NCI-H524 treated with DMSO at 0.1 percent for 48 hours (cell line): ENCODE measurements at regions not wholly inside any gene's neighbourhood (a gene's known extent, or its start where the extent isn't known, plus 50 kb on each side); places are given as distances from the start of the nearest gene placed in this dataset.
"Not testable (repeated sequence)": the region's sequence is repeated elsewhere in the genome, so short reads cannot be mapped to it uniquely, and the experiment has no call there.

Experiments
- DNase-seq: peaks from one replicate; lab custom pipeline; 2025; lab: John Stamatoyannopoulos, UW

DNA sequence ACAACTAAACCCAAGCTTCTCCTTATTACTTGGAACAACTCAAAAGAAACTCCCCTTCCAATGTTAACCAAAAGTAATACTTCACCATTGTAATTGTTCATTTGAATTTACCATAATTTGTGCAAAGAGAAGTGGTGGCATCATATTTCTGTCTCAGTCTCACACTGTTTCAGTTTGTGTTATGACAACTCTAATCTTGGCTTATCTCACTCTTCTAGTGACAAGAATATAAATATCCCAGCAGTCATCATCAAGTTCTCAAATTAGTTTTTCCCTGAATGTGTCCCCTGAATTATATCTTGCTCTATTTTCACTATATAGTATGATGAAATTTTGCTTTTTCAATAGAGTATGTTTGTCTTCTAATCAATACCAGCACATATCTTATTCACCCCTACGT, 681.4 kb upstream of the PRR20A start:
- no peak for DNase-seq

DNA sequence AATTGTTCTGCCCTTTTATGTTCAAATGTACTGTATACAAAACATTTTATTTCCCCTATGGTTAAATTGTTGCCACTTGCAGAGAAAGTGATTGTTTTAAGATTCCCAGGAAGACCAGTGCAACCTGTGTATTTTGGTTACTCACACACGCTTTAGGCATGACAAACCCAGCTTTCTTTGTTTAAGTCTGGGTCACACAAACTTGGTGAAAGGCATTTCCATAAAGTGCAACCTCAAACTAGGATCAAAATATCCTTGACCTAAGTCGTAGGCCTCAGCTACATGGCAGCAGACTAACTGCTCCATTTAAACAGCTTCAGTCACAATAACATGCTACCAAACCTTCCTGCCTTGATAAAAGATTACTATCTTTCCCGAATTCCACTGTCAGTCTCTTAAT, 639.0 kb upstream of the PRR20A start:
- no peak for DNase-seq

DNA sequence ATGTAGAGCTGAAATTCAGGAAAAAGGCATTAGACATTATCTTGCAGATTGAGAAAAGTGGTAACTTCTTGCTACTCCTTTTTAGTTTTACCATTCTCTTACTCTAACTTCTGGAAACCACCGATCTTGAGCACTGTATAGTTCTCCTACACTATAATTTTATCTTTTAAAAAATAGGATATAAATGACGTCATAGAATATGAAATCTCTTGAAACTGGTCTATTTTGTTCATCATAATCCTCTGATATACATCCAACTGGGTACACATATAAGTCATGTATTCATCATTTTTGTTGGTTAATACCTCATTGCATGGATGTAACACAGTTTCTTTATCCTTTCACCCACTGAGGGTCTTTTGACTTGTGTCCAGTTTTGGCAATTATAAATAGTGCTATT, 629.9 kb upstream of the PRR20A start:
- DNase-seq = no peak

DNA sequence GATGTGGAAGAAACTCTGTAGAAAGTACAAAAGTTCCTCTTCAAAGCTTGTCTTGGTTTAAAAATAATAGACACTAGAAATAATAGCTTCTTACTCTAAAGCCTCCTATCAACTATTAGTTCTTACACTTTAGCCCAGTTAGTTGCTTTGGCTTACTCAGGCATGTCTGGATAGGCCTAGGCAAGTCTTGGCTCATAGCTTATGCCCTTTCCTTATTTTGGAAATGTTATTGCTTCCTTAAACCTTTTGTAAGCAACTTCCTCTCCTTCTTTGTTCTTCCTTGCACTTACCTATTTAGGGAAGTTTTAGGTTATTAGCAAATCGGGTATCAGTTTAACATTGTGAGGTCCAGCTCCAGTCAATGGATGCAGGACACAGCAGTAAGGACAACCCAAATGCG, 628.4 kb upstream of the PRR20A start:
- DNase-seq = not testable (repeated sequence)

DNA sequence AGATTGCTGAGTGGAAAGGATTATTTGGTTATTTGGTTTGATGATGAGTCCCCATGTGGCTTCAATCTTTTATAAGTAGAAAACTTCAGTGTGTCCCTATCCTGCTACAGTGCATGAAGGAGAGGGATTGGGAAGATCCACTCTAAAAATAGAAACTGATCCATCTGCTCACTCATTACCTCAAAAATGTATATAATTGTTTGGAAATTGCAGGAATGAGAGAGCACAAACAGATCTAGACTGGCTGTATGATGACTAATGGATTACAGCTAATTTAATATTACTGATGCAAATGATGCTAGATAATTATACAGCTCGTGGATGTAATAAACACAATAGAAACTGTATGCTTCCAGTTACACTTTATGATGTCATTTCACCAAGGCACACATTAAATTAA, 625.3 kb upstream of the PRR20A start:
- DNase-seq = no peak

DNA sequence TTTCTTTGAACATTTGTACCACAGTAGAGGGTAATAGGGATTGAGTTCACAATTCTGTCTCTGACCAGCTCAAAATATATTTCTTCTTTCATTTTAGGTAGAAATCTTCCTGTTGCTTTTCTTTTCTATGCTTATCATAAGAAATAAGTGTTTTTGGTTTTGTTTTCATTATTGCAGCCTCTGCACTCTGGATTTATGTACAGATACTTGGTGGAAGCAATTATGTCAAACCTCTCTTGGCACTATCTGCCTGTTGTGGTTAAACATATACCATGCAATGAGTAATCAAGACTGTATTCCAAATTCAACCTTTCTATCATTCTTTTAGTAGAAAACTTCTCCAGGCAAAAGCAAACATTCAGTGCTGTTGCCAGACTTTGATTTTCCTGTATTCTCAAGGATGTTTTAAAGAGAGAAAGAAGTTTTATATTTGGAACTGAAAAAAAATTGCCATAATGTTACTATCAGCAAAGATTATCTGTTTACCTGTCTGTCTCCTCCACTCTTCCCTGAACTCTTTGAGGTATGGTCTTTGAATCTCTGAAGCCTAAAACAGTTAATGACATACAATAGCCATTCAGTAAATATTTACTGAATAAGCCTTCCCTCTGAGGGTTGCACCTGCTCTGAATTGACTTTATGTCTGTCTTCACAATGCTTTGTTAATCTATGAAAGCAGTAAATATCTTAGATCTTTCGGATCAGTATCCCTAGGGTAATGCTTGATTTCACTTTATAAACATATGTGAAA, 612.5 kb upstream of the PRR20A start:
- no peak for DNase-seq

DNA sequence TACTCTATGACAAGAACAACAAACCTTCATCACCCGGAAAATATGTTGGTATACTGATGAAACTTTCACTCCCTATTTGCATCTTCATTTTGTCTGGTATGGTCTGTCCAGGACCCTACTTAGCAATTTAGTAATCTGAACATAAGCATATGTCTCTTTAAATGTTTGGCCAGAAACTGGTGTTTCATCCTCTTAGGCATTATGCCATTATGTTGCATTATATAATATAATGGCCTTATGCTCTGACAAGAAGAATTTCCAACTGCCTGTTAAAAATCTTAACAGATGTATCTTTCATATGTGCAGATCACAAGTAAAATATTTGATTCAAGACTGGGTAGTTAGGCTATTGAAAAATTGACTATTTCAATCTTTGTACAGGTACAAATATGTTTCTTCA, 610.6 kb upstream of the PRR20A start:
- DNase-seq = peak; percentile 1

DNA sequence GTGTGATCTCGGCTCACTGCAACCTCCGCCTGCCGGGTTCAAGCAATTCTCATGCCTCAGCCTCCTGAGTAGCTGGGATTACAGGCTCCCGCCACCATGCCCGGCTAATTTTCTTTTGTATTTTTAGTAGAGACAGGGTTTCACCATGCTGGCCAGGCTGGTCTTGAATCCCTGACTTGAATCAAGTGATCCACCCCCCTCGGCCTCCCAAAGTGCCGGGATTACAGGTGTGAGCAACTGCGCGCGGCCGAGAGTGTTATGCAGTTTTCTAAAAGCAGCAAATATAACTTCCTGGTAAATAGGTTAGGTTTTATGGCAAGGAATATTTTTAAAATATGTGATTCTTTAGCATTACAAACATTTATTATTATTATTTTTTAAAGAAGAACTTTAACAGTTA, 592.8 kb upstream of the PRR20A start:
- DNase-seq = not testable (repeated sequence)

DNA sequence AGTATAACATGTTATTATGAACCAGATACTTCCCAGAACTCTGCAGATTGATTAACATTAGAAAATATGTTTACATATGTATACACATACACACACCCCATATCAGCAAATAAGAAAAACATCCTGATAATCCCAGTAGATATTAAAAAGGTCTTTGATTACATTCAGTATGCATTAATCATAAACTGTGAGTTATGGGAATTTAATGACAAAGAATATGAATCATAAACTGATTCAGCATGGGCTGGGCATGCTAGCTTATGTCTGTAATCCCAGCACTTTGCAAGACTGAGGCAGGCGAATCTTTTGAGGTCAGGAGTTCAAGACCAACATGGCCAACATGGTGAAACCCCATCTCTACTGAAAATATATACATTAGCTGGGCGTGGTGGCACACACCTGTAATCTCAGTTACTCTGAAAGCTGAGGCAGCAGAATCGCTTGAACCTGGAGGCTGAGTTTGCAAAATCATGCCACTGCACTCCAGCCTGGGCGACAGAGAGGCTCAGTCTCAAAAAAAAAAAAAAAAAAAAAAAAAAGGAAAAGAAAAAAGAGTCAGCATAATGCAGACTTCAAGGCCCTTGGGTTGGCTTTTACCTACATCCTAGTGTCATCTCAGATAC, 581.9 kb upstream of the PRR20A start:
- no peak for DNase-seq

DNA sequence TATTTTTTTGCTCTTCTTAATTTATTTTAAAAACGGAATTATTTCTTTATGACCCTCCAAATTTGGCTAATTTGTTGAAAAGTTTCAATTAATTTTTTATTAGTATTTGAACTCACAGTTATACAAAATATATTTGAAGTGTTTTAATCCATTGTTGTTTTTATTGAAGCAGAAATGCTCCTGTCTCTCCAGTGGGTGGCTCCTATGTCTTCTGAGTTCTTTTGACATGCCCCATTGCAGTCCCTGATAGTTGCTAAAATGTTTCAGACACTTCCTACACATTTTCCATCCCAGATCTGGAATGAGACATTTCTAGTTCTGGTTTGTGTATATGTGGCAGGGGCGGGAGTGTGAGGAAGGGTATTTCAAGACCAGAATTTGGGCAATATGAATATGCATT, 579.4 kb upstream of the PRR20A start:
- DNase-seq = no peak

DNA sequence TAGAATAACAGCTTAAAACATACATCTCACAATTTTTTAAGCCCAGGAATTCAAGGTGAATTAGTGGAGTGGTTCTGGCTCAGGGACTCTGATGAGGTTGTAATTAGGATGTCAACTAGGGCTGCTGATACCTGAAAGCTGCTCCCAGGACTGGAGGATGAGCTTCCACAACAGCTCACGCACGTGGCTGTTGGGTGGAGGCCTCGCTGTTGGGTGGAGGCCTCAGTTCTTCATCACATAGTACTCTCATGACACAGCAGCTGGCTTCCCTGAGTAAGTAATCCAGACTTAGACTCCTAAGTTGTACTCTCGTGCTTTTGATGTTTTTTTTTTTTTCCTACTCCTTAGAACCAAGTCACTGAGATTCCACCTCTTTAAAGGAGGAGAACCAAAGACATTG, 577.1 kb upstream of the PRR20A start:
- DNase-seq = no peak

DNA sequence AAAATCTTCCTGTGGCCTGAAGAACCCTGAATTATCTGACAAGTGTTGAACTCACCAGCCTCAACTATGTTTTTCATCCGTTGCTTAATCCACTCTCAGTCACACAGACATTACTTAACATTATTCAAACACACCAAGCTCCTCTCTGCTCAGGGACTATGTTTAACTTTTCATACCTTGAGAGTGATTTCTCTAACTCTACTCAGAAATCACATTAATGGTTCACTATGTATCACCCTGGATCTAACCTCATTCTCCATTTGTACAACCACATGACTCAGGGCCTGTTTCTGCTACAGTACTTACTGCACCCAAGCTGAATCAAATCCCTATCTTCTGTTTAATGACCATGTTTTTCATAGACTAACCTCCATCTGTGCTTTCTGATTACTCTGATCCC, 553.7 kb upstream of the PRR20A start:
- DNase-seq = peak; percentile 34

DNA sequence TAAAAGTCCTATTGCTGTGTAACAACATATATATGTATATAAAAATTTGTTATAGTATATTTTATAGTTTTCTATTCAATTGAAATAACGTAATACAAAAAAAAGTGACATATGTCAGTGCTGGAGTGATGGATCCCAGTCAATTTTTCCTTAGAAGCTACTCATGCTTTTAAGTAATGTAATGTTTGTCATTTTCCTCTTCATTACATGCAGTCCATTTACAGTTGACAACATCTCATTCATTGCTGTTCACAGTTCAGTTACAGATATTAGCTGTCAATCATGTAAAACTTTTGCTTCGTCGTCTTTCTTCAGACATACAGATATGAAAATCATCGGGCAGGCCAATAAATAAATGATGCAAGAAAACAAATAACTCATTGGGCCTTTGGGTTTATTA, 525.1 kb upstream of the PRR20A start:
- DNase-seq = no peak

DNA sequence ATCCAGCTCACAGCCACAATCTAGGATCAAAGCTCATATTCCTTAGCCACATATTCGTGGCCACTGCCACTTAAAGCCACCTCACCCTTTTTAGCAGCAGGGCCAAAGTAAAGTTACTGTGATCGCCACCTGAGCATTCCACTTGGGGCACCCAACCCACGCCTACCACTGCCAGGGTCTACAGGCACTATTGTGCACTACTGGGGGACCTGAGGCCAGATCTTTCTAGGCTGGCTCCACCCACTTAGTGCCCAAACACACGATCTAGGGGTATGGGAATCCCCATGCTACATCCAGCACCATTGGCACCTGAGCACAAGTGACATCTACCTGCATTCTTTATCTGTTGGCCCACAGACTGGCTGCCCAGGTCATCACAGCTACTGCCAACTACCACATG, 517.9 kb upstream of the PRR20A start:
- no peak for DNase-seq

DNA sequence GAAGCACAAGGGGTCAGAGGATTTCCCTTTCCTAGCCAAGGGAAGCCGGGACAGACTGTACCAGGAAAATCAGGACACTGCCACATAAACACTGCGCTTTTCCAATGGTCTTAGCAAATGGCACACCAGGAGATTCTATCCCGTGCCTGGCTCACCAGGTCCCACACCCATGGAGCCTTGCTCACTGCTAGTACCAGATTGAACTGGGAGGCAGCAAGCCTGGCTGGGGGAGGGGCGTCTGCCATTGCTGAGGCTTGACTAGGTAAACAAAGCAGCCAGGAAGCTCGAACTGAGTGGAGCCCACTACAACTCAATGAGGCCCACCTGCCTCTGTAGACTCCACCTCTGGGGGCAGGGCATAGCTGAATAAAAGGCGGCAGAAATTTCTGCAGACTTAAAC, 511.8 kb upstream of the PRR20A start:
- not testable (repeated sequence) for DNase-seq

DNA sequence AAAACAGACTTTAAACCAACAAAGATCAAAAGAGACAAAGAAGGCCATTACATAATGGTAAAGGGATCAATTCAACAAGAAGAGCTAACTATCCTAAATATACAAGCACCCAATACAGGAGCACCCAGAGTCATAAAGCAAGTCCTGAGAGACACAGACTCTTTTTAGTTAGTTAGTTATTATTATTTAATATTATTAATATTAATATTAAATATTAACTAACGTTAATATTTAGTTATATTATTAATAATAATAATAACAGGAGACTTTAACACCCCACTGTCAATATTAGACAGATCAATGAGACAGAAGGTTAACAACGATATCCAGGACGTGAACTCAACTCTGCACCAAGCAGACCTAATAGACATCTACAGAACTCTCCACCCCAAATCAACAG, 509.7 kb upstream of the PRR20A start:
- not testable (repeated sequence) for DNase-seq

DNA sequence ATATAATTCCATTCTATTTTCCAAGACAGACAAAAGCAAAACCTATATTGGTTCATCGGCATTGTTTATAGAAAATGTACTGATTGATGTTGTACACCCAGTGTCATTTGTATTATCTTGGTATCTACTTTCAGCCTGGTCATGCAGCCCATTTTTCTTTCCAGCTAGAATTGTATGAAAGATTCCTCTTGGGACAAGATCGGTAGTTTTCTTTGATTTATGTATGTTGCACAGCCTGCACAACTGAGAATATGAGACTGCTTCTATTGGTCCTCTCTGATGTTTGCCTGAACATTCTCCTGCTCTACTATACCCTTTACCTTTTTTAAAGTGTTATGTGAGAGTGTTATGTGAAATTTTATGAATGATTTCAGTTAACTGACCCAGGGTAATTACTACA, 487.7 kb upstream of the PRR20A start:
- DNase-seq = no peak

DNA sequence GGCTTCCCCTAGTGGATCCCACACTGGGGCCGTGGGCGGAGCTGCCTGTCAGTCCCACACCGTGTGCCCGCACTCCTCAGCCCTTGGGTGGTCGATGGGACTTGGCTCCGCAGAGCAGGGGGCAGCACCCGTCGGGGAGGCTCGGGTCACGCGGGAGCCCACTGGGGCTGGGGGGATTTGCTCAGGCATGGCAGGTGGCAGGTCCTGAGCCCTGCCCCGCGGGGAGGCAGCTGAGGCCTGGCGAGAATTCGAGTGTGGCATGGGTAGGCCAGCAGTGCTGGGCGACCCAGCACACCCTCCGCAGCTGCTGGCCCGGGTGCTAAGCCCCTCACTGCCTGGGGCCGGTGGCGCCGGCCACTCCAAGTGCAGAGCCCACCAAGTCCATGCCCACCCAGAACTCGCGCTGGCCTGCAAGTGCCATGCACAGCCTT, 481.7 kb upstream of the PRR20A start:
- no peak for DNase-seq

DNA sequence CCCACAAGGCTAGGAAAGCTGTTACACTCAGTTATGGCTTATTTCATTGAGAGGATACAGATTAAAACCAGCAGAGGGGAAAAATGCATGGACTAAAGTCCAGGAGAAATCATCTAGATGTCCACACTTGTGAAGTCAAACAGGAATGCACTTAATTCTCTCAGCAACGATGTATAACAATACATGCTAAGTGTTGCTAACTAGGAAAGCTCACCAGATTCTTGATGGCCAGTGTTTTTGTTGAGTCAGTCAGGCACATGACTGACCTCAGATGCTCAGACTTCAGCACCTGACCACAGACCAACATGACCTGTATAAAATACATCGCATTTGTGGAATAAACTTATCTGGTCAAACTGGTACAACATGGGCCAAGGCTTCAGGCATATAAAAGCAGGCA, 470.2 kb upstream of the PRR20A start:
- DNase-seq = no peak

DNA sequence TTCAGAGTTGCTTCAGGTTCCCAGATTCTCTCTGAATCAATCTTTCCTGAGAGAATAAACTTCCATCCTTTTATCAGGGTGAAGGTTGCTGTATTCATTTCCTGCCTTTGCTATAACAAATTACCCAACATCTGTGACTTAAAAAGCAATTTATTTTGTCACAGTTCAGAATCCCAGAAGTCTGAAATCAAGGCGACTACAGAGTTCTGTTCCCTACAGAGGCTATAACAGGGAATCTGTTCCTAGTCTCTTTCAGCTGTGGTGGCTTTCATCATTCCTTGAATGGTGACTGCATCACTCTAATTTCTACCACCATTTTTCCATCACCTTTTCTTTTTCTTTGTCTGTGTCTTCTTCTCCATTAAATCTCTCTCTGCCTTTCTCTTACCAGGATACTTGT, 459.3 kb upstream of the PRR20A start:
- DNase-seq = no peak

DNA sequence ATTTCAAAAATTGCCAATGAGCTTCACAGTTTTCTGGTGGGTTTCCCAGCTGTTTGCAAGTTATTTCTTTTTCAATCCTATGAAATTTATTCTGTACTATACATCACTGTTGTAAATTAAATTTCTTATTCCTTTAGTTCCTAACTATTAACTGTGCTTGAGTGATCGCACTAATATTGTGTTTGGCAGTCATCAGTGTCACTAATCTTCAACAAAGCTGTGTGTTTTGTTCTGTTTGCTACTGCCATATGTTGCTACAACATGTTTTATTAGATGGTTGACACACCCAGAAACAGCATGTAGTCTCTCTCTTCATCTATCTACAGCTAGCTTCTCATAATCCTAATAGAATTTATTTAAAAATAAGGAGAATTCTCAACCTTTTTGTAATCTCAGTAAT, 453.6 kb upstream of the PRR20A start:
- peak; percentile 50 for DNase-seq

DNA sequence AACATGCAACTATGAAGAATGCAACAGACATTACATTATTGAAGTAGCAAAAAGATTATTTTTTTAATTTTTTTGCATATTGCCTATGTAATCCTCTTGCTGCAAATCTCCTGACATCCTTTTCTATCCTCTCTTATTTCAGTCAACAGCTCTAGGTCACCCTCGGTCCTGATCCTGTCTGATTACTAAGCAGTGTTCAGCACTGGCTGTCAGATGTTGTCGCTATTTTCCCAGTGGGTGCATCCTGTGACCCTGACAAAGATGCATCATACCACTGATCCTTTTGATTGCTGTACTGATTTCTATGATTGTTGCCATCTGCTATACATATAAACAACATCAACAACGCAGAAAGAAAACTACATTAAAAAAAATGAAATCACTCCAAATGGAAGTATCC, 443.7 kb upstream of the PRR20A start:
- no peak for DNase-seq

DNA sequence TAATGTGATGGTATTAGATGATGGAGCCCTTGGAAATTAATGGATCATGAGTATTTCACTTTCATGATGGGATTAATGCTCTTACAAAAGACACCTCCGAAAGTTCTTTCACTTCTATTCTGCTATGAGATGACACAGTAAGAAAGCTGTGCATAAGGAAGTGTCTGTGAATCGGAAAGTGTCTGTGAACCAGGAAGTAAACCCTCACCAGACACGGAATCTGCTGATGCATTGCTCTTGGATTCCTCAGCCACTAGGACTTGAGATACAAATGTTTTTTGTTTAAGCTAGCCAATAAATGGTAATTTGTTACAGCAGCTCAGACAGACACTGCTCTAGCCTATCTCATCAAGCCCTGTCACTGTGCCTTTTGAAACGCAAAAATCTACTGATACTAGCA, 440.4 kb upstream of the PRR20A start:
- DNase-seq = no peak

DNA sequence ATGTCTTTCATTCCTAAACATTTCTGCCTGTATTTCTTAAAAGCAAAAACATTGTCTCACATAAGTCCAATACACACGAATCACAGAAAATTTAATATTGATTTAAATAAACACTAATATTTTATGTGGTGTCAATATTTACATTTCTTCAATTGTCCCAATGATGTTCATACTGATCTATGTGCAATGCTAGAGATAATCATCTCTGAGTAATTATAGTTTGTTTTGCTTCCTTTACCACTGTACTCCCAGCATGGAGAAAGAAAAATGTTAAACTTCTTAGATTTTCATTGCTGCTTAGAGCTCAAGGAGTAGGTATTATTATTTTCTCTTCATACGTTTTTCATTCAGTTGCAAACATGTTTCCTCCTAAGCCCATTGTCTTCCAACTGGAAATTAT, 434.2 kb upstream of the PRR20A start:
- DNase-seq = no peak
